ENCODE measurements at regions not wholly inside any gene's neighbourhood (a gene's known extent, or its start where the extent isn't known, plus 50 kb on each side); places are given as distances from the start of the nearest gene placed in this dataset.

DNA sequence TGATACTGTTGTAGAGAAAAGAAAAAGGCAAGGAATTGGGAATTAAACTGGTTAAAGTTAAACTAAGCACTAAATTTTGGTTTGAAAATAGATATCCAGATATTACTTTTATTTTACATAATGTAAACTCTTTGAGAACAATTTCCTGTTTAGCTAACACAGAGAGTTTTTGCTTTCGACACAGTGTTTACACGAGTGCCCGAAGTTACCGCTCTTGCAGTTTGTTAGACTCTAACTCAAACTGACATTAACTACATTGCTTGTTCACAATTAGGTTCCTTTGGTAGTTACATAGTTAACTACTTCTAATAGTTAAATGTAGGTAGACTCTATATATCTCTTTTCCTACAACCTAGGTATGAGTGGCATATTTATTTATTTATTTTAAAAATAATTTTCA lies 117.1 kb upstream of the CHD1 start:
- TF ChIP-seq, protein P1, sequence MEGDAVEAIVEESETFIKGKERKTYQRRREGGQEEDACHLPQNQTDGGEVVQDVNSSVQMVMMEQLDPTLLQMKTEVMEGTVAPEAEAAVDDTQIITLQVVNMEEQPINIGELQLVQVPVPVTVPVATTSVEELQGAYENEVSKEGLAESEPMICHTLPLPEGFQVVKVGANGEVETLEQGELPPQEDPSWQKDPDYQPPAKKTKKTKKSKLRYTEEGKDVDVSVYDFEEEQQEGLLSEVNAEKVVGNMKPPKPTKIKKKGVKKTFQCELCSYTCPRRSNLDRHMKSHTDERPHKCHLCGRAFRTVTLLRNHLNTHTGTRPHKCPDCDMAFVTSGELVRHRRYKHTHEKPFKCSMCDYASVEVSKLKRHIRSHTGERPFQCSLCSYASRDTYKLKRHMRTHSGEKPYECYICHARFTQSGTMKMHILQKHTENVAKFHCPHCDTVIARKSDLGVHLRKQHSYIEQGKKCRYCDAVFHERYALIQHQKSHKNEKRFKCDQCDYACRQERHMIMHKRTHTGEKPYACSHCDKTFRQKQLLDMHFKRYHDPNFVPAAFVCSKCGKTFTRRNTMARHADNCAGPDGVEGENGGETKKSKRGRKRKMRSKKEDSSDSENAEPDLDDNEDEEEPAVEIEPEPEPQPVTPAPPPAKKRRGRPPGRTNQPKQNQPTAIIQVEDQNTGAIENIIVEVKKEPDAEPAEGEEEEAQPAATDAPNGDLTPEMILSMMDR (IDR thresholded peaks at IDR 0.05): no peak
- TF ChIP-seq POLR2A (IDR thresholded peaks at IDR 0.05): no peak
